Astrocyte (in vitro differentiated cells and primary cell): ENCODE measurements at regions not wholly inside any gene's neighbourhood (a gene's known extent, or its start where the extent isn't known, plus 50 kb on each side); places are given as distances from the start of the nearest gene placed in this dataset.

ENCODE experiments used
- DNase-seq: peaks from one replicate; pipeline ENCODE4 v3.0.0-alpha.2; 2010; ENCODE audit warnings: low read depth
- FAIRE-seq: peaks from 2 replicates; lab custom pipeline; 2011; peaks lifted over from hg19 to GRCh38; lab: Jason Lieb, UNC
- H2AFZ ChIP-seq: 2 replicates; pipeline ENCODE4 v1.6.0; 2012; ENCODE audit warnings: low read depth, low read length, inconsistent platforms
- H3K27ac ChIP-seq: 2 replicates; pipeline ENCODE4 v1.5.1; 2011; ENCODE audit warnings: low read depth, low read length, inconsistent platforms
- H3K27me3 ChIP-seq: 2 replicates; pipeline ENCODE4 v1.6.0; 2011; ENCODE audit warnings: low read length, inconsistent platforms; ENCODE audit not compliant: insufficient read depth
- H3K36me3 ChIP-seq: 2 replicates; pipeline ENCODE4 v1.5.1; 2011; ENCODE audit warnings: low read length, inconsistent platforms; ENCODE audit not compliant: insufficient read depth
- H3K4me1 ChIP-seq: 2 replicates; pipeline ENCODE4 v1.5.1; 2011; ENCODE audit warnings: low read length, inconsistent platforms; ENCODE audit not compliant: insufficient read depth
- H3K4me2 ChIP-seq: 2 replicates; pipeline ENCODE4 v1.6.0; 2012; ENCODE audit warnings: low read length, inconsistent platforms
- H3K4me3 ChIP-seq: 2 replicates; pipeline ENCODE4 v1.5.1; 2011; ENCODE audit warnings: low read depth, mild to moderate bottlenecking, low read length, inconsistent platforms; ENCODE audit not compliant: insufficient read depth
- H3K79me2 ChIP-seq: 2 replicates; pipeline ENCODE4 v1.6.0; 2012; ENCODE audit warnings: mild to moderate bottlenecking, low read length, inconsistent platforms; ENCODE audit not compliant: insufficient read depth
- H3K9ac ChIP-seq: 2 replicates; pipeline ENCODE4 v1.6.0; 2012; ENCODE audit warnings: mild to moderate bottlenecking, low read length, inconsistent platforms
- H3K9me3 ChIP-seq: 2 replicates; pipeline ENCODE4 v1.5.1; 2012; ENCODE audit warnings: low read depth, mild to moderate bottlenecking, low read length, inconsistent platforms; ENCODE audit not compliant: insufficient read depth
- H4K20me1 ChIP-seq: 2 replicates; pipeline ENCODE4 v1.6.0; 2012; ENCODE audit warnings: low read length, inconsistent platforms; ENCODE audit not compliant: insufficient read depth
- H3K27ac Mint-ChIP-seq: one replicate; pipeline ENCODE4 v1.8.0; 2021; ENCODE audit warnings: mild to moderate bottlenecking, mixed read lengths; ENCODE audit not compliant: unreplicated experiment
- H3K27me3 Mint-ChIP-seq: one replicate; pipeline ENCODE4 v1.8.0; 2021; ENCODE audit warnings: low read depth, mixed read lengths; ENCODE audit not compliant: unreplicated experiment
- H3K36me3 Mint-ChIP-seq: one replicate; pipeline ENCODE4 v1.8.0; 2021; ENCODE audit warnings: low read depth, mixed read lengths; ENCODE audit not compliant: unreplicated experiment
- H3K4me1 Mint-ChIP-seq: one replicate; pipeline ENCODE4 v1.8.0; 2021; ENCODE audit warnings: low read depth, mixed read lengths; ENCODE audit not compliant: unreplicated experiment
- H3K4me3 Mint-ChIP-seq: one replicate; pipeline ENCODE4 v1.8.0; 2021; ENCODE audit warnings: mild to moderate bottlenecking, moderate library complexity, mixed read lengths; ENCODE audit not compliant: unreplicated experiment
- H3K9me3 Mint-ChIP-seq: one replicate; pipeline ENCODE4 v1.8.0; 2021; ENCODE audit warnings: mild to moderate bottlenecking, mixed read lengths; ENCODE audit not compliant: unreplicated experiment
- EZH2 ChIP-seq: IDR thresholded peaks from 2 replicates; pipeline ENCODE4 v1.6.1; 2012; ENCODE audit warnings: mild to moderate bottlenecking, low read length, inconsistent platforms; ENCODE audit not compliant: insufficient read depth
- TF ChIP-seq, protein P1 (sequence below): IDR thresholded peaks from 2 replicates; pipeline ENCODE4 v1.5.1; 2011; ENCODE audit warnings: low read depth, mild to moderate bottlenecking, inconsistent platforms, low read length, moderate library complexity; ENCODE audit not compliant: insufficient read depth

DNA sequence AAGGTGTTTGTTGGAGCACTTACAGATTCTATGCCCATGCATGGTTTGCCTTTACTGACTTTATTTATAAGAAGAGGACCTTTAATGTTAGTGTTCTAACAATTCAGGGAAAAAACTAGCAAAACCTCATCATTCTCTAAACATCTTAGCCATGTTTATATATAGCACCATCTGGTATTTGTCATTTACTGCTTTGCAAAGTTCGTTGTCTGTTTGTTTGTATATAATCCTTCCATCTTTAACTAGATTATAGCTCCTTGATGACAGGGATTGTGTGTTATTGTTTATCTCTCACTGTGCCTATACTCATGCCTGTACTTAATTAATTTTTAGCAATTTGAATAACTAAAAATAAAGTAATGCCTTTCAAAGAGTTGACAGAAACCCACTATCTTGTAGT lies 170.6 kb upstream of the PACRGL start:
- Mint-ChIP-seq H3K4me3 (no peak overlapping the region), H3K9me3 (no peaks in the 10 kb centered on the region), H3K4me1 (peaks cover 32% of the 10 kb centered on the region), H3K27me3 (no peaks in the 10 kb centered on the region), H3K36me3 (no peaks in the 10 kb centered on the region), H3K27ac (no peak overlapping the region)
- H3K9ac ChIP-seq = no peak overlapping the region
- no peak for DNase-seq
- H3K4me1 ChIP-seq = peaks cover 5% of the 10 kb centered on the region
- no peaks in the 10 kb centered on the region for H4K20me1 ChIP-seq
- FAIRE-seq = no peak
- H3K4me3 ChIP-seq = no peak overlapping the region
- H3K4me2 ChIP-seq = no peak overlapping the region
- TF ChIP-seq EZH2 = no peak
- TF ChIP-seq, protein P1, sequence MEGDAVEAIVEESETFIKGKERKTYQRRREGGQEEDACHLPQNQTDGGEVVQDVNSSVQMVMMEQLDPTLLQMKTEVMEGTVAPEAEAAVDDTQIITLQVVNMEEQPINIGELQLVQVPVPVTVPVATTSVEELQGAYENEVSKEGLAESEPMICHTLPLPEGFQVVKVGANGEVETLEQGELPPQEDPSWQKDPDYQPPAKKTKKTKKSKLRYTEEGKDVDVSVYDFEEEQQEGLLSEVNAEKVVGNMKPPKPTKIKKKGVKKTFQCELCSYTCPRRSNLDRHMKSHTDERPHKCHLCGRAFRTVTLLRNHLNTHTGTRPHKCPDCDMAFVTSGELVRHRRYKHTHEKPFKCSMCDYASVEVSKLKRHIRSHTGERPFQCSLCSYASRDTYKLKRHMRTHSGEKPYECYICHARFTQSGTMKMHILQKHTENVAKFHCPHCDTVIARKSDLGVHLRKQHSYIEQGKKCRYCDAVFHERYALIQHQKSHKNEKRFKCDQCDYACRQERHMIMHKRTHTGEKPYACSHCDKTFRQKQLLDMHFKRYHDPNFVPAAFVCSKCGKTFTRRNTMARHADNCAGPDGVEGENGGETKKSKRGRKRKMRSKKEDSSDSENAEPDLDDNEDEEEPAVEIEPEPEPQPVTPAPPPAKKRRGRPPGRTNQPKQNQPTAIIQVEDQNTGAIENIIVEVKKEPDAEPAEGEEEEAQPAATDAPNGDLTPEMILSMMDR = no peak
- H3K79me2 ChIP-seq = no peaks in the 10 kb centered on the region
- H3K27me3 ChIP-seq = no peaks in the 10 kb centered on the region
- no peaks in the 10 kb centered on the region for H3K36me3 ChIP-seq
- H2AFZ ChIP-seq = no peak overlapping the region
- no peaks in the 10 kb centered on the region for H3K9me3 ChIP-seq
- no peak overlapping the region for H3K27ac ChIP-seq

DNA sequence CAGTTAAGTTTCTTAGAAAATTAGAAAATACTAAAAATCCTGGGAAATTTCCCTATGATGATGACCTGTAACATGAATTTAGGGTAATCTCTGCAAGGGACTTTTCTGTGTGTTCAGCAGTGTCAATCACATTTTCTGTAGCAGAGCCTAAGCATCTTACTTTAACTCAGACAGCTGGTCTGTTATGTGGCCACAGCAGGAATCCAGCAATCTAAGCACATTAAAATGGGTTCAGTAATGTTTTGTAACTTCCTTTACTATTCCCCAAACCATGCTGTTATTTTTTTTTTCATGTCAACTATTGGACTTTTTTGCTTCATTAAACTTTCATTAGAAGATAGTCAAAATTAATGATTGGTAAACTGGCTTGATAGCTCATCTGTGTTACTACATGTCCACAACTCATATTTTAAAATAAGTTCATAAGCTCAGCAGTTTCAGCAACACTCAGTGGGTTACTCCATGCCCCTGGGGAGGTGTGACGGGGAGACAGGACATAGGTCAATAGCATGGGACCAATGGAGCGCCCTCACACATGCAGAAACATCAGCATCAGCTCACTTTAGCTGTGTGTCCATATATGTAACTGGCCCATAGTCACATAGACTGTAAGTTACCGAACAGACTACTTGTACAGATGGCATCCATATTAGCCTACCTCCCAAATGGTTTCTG lies 168.0 kb upstream of the PACRGL start:
- FAIRE-seq = peak; percentile 13
- H3K9ac ChIP-seq = no peak overlapping the region
- H3K27me3 ChIP-seq = no peaks in the 10 kb centered on the region
- H3K79me2 ChIP-seq = no peaks in the 10 kb centered on the region
- H4K20me1 ChIP-seq = no peaks in the 10 kb centered on the region
- H3K36me3 Mint-ChIP-seq = no peaks in the 10 kb centered on the region
- H3K9me3 ChIP-seq = no peaks in the 10 kb centered on the region
- no peak for TF ChIP-seq EZH2
- TF ChIP-seq, protein P1 = no peak
- no peaks in the 10 kb centered on the region for H3K36me3 ChIP-seq
- no peak overlapping the region for H3K4me3 ChIP-seq
- H3K27ac ChIP-seq = no peak overlapping the region
- H3K4me1 Mint-ChIP-seq = peaks cover 32% of the 10 kb centered on the region
- H2AFZ ChIP-seq = no peak overlapping the region
- peaks cover 5% of the 10 kb centered on the region for H3K4me1 ChIP-seq
- H3K27me3 Mint-ChIP-seq = peaks cover 3% of the 10 kb centered on the region
- no peak overlapping the region for H3K4me2 ChIP-seq
- no peaks in the 10 kb centered on the region for H3K9me3 Mint-ChIP-seq
- no peak overlapping the region for H3K4me3 Mint-ChIP-seq
- H3K27ac Mint-ChIP-seq = peak overlapping the region; percentile 6
- no peak for DNase-seq
